GM11168 (cell line): ENCODE measurements at regions not wholly inside any gene's neighbourhood (a gene's known extent, or its start where the extent isn't known, plus 50 kb on each side); places are given as distances from the start of the nearest gene placed in this dataset.
"Not testable (repeated sequence)": the region's sequence is repeated elsewhere in the genome, so short reads cannot be mapped to it uniquely, and the experiment has no call there.

ENCODE experiments used
- in situ Hi-C: fragments of 300-500 bp; cut with MboI; formaldehyde crosslinking; loops from one replicate; pipeline ENCODE4 v1.12.0; 2022; ENCODE audit warnings: low sequenced_read_pairs; ENCODE audit not compliant: unreplicated experiment

DNA sequence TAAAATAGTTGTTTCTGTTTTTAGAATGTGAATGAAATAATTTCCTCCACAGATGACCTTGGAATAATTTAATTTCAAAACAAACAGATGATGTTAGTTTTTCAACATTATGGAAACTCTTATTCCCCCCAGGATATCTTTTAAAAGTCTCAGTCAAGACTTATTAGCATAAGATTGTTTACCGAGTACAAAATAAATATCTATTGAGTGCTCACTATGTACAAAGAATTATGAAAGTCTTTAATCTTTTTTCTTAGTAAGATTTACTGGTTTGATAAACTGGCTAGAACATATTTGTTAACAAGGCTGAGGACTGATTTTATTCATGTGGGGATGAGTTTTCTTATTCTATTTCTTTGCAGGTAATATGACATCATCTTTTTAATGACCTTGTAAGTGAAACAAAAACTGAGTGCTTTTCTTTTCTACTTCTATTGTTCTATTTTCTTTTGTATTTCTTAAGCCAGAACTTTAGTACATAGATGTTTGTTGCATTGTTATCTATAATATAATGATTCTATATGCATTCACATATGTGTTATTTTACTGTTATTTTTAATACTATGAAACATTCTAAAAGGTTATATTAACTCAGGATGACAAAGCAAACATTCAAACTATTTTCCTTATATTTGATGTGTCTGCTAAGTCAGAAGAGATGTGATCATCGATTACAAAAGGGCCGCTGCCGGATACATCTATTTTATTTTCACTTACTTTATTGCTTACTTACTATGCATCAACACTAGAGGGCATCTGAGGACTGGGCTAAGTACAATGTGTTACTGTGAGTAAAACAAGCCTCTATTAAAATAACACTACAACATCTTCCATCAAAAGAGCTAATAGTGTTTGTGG is 111.0 kb upstream of the ARHGAP42 start:
- in situ Hi-C loops = loop anchor here (5.0 to 10.0 kb wide), 2 partner anchors 106 to 369 kb away; no protein-coding TSS in a partner anchor

- in situ Hi-C loops = loop anchor here (5.0 to 10.0 kb wide), 2 partner anchors 106 to 368 kb away; no protein-coding TSS in a partner anchor
Observed at GRCh38 chr11:100576718-100577021, 110.4 kb upstream of the ARHGAP42 start.

- in situ Hi-C loops = loop anchor here (5.0 to 10.0 kb wide), 2 partner anchors 103 to 366 kb away; no protein-coding TSS in a partner anchor
Observed at GRCh38 chr11:100578831-100579311, 108.2 kb upstream of the ARHGAP42 start.

GRCh38 chr11:100581318-100581717 is 105.8 kb upstream of the ARHGAP42 start:
- in situ Hi-C loops = no loop called here

DNA sequence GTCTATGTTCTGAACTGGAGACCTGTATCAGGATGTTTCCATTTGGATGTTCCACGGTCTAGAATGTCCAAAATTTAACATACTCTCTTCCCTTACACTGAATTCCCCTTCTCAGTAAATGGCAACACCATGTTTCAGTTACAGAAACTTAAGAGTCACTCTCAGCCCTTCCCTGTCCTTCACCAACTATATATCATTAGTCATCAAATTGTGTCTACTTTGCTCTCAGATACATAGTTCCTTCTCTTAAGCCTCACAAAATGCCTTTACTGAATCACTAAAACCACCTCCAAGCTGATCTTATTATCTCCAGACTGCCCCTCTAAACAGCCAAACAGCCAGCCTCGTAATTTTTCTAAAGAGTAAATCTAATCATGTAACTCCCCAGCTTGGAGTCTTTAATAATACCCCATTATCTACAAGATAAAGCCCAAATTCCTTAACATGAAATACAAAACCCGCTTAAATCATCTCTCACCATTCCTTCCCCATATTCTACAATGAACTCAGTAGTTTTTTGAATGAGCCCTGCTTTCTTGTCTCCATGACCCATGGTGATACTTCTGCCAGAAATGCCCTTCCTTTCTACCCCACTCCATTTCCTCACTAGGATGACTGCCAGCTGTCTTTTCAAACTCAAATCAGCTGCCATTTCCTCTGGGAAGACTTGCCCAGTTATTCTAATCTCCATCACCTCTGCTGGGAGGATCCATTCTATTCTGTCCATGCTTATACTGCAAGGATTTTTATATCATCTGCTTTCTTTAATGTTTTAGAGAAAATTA is 102.7 kb upstream of the ARHGAP42 start:
- in situ Hi-C loops = no loop called here

DNA sequence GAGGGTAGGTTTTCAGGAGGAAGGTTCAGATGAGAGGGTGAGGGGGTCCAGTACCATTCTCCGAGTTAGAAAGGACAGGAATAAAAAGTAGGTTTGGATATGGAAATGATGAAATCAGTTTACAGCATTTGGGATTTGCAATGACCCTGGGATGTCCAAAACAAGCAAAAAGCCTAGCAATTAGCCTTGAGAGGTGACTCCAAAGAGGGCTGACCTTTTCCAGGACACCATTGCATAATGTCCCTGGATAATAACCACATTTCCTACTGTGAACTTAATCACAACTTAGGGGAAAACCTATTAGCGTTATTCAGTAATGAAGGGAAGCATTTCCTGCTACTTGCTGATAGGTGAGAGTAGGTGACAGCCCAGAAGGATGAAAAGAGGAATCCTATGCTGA is 101.4 kb upstream of the ARHGAP42 start:
- in situ Hi-C loops = no loop called here

GRCh38 chr11:100586361-100587101 is 100.6 kb upstream of the ARHGAP42 start:
- in situ Hi-C loops = no loop called here

GRCh38 chr11:100592619-100593260 is 94.3 kb upstream of the ARHGAP42 start:
- in situ Hi-C loops = loop anchor here (10.0 kb wide), 1 partner anchor 262 kb away; no protein-coding TSS in a partner anchor

DNA sequence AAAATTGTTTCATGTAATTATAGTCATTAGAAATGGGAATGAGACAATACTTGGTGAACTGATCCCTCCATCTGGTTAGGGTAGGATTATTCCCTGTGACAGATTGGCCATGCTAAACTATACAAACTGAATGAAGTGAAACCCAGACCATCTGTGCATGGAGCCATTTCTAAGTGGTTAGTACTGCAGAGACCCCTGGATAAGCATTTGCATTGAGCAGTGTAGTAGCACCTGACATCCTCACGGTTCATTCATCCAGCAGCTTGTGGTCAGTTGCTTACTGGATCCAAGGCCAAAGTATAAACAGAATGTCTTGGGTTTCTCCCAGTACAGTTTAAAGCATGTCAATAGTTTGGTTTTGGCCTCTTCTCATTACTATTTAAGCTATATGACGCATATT is 93.8 kb upstream of the ARHGAP42 start:
- in situ Hi-C loops = loop anchor here (10.0 kb wide), 1 partner anchor 262 kb away; no protein-coding TSS in a partner anchor

DNA sequence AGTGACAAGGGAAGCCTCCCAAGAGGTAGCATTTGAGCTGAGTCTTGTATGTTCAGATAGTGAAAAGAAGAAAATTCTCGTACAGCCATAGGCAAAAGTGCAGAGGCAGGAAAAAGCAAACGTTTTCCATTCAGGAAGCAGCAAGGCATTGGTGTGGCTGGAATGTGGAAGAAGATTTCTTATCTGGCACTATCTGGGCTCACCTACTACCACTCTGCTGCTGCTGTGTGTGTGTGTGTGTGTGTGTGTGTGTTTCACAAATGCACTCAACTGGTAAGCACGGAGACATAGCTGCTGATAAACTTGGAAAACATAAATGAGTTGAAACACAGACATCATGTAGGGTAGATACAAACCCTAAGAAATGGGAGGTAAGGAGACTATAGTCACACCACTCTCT is 92.8 kb upstream of the ARHGAP42 start:
- in situ Hi-C loops = loop anchor here (10.0 kb wide), 1 partner anchor 260 kb away; no protein-coding TSS in a partner anchor

GRCh38 chr11:100600941-100601340 is 86.1 kb upstream of the ARHGAP42 start:
- in situ Hi-C loops = no loop called here

- in situ Hi-C loops = no loop called here
Observed at GRCh38 chr11:100602716-100603115, 84.4 kb upstream of the ARHGAP42 start.

DNA sequence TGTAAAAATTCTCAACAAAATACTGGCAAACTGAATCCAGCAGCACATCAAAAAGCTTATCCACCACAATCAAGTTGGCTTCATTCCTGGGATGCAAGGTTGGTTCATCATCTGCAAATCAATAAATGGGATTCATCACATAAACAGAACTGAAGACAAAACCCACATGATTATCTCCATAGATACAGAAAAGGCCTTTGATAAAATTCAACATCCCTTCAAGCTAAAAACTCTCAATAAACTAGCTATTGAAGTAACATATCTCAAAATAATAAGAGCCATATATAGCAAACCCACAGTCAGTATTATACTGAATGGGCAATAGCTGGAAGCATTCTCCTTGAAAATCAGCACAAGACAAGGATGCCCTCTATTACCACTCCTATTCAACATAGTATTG is 79.3 kb upstream of the ARHGAP42 start:
- in situ Hi-C loops = not testable (repeated sequence)

- in situ Hi-C loops = no loop called here
Observed at GRCh38 chr11:100612766-100613165, 74.3 kb upstream of the ARHGAP42 start.

GRCh38 chr11:100618914-100619313 is 68.2 kb upstream of the ARHGAP42 start:
- in situ Hi-C loops = no loop called here

DNA sequence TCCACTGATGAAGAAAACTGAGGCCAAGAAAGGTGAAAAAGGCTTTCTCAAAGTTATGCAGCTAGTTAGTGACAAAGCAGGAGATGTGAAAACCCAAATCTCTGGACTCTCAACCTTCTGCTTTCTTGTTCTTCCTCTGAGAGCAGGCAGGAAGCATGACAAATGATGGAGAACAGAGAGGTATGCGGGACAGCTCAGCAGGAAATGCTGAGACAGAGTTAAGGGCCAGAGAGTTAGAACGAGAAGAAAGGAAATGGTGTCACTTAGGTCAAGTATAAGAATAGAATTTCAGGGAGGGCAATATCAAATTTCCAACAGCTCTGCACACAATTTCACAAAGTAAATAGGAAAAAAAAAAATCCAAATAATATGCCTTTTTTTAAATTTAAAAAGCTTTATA is 67.6 kb upstream of the ARHGAP42 start:
- in situ Hi-C loops = no loop called here

DNA sequence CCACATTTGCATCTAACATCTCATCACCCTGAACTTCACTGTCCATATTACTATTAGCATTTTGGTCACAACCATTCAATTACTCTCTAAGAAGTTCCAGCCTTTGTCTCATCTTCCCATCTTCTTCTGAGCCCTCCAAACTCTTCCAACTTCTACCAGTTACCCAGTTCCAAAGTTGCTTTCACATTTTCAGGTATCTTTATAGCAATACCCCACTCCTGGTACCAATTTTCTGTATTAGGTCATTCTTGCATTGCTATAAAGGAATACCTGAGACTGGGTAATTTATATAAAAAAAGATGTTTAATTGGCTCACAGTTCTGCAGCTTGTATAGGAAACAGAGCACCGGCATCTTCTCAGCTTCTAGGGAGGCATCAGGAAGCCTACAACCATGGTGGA is 64.7 kb upstream of the ARHGAP42 start:
- in situ Hi-C loops = no loop called here

DNA sequence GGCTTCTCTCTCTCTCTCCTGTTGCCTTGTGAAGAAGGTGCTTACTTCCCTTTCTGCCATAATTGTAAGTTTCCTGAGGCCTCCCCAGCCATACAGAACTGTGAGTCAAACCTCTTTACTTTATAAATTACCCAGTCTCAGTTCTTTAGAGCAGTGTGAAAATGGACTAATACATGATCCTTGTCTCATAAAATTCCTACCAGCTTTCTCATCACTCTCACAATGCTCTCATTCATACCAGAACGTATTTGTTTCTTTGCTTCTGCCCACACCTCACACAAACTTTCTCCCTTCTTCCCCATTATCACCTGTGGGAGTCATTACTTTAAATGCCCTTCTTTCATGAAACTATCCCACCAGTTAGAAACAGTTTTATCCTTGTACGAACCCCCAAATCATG is 62.7 kb upstream of the ARHGAP42 start:
- in situ Hi-C loops = no loop called here

DNA sequence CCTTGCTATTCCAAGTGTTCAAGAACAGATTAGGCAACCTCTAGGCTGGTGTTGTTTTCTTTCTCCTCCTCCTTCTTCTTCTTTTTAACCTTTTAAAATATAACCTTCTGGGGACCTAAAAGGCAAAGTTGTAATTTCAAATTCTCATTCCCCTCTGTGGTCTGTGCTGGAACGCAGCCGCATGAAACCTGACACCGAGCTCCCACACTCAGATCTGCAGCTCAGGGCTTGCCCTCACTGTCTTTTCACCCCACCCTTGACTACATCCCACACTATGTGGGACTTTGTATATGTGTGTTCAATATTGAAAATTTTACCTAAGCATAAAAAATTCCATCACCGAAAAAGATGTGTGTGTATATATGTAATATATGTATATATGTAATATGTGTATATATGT is 62.0 kb upstream of the ARHGAP42 start:
- in situ Hi-C loops = no loop called here

GRCh38 chr11:100629671-100630070 is 57.4 kb upstream of the ARHGAP42 start:
- in situ Hi-C loops = no loop called here
